K562 (cell line): ENCODE measurements at regions not wholly inside any gene's neighbourhood (a gene's known extent, or its start where the extent isn't known, plus 50 kb on each side); places are given as distances from the start of the nearest gene placed in this dataset.

ENCODE experiments used
- ATAC-seq: fragments of 200-7000 bp; cut with Tn5 transposase; 3 replicates; pipeline ENCODE4 v1.9.1; 2020; ENCODE audit warnings: moderate library complexity
- BruUV-seq: library from RNA; stranded (reverse); fragments of 400-500 nt; replicated peaks from 2 replicates; lab custom pipeline; 2021; lab: Mats Ljungman, UMichigan
- CTCF ChIA-PET: fragments of 300-600 bp; formaldehyde crosslinking; extraction: SDS; loops from one replicate; lab custom pipeline; 2021; ENCODE audit warnings: low intra/inter-chr PET ratio; lab: Yijun Ruan, JAX
- POLR2A ChIA-PET: fragments of 300-600, 350-650 bp; sonication (Branson Sonifier 250); formaldehyde crosslinking; extraction: SDS; loops from one replicate; lab custom pipeline; 2021; ENCODE audit warnings: antibody characterized with exemption, inconsistent platforms; lab: Yijun Ruan, JAX
- DNase-seq, 4 experiments: peaks; one replicate each; pipeline versions ENCODE4 v3.0.0 to v3.0.0-alpha.2; 2011 to 2018; ENCODE audit warnings: low spot score in 3 of 4, mixed read lengths in 3 of 4; ENCODE audit errors: extremely low read depth in 1 of 4
- FAIRE-seq: peaks from 2 replicates; lab custom pipeline; 2011; peaks lifted over from hg19 to GRCh38; lab: Jason Lieb, UNC
- H2AFZ ChIP-seq: 2 replicates; pipeline ENCODE4 v1.6.0; 2011; ENCODE audit warnings: low read depth, low read length, control low read depth, inconsistent platforms
- H3K27ac ChIP-seq: fragments of 200-600 bp; 3 replicates; pipeline ENCODE4 v1.8.0; 2011; ENCODE audit warnings: low read depth, mild to moderate bottlenecking, control low read depth, inconsistent platforms, low read length, moderate library complexity, mixed read lengths; ENCODE audit errors: extremely low read depth
- H3K27me3 ChIP-seq, 2 experiments: fragments of 300-600 bp in 1 of 2; 2 replicates in 1 of 2; 3 replicates in 1 of 2; pipeline versions ENCODE4 v1.6.0 to v1.8.0; 2011; ENCODE audit warnings: inconsistent platforms in 2 of 2, low read length in 2 of 2, mild to moderate bottlenecking in 1 of 2, mixed read lengths in 1 of 2, moderate library complexity in 1 of 2; ENCODE audit not compliant: control insufficient read depth in 2 of 2, insufficient read depth in 2 of 2
- H3K36me3 ChIP-seq: fragments of 300-600 bp; 3 replicates; pipeline ENCODE4 v1.8.0; 2011; ENCODE audit warnings: mild to moderate bottlenecking, low read length, inconsistent platforms; ENCODE audit not compliant: control insufficient read depth, insufficient read depth
- H3K4me1 ChIP-seq, 2 experiments: fragments of 200-600 bp in 1 of 2; replicated peaks in 1 of 2; 2 replicates in 1 of 2; 3 replicates in 1 of 2; pipeline versions ENCODE4 v1.5.1 to v1.8.0; 2011; ENCODE audit warnings: inconsistent platforms in 2 of 2, low read length in 2 of 2, mild to moderate bottlenecking in 1 of 2, mixed read lengths in 1 of 2, moderate library complexity in 1 of 2; ENCODE audit not compliant: control insufficient read depth in 2 of 2, insufficient read depth in 2 of 2
- H3K4me2 ChIP-seq: 2 replicates; pipeline ENCODE4 v1.6.1; 2011; ENCODE audit warnings: low read length, control low read depth, inconsistent platforms, mixed read lengths; ENCODE audit not compliant: insufficient read depth
- H3K4me3 ChIP-seq: fragments of 200-600 bp; sonication (generic), shearing (Covaris generic); 2 replicates; pipeline ENCODE4 v1.5.1; 2016; ENCODE audit warnings: control low read depth, inconsistent platforms
- H3K79me2 ChIP-seq: fragments of 200-600 bp; 3 replicates; pipeline ENCODE4 v1.8.0; 2011; ENCODE audit warnings: low read length, inconsistent platforms; ENCODE audit not compliant: control insufficient read depth, insufficient read depth
- H3K9ac ChIP-seq, 2 experiments: 2 replicates each; pipeline versions ENCODE4 v1.6.0 to v1.6.1; 2011; ENCODE audit warnings: low read depth in 2 of 2, low read length in 2 of 2, control low read depth in 1 of 2, inconsistent platforms in 1 of 2, mild to moderate bottlenecking in 1 of 2, mixed read lengths in 1 of 2; ENCODE audit not compliant: insufficient read depth in 1 of 2
- H3K9me1 ChIP-seq: one replicate; pipeline ENCODE4 v1.6.0; 2011; ENCODE audit warnings: inconsistent platforms, mild to moderate bottlenecking, low read length, moderate library complexity; ENCODE audit not compliant: control insufficient read depth, insufficient read depth
- H3K9me3 ChIP-seq: replicated peaks from 2 replicates; pipeline ENCODE4 v1.5.1; 2011; ENCODE audit warnings: low read depth, low read length, inconsistent platforms; ENCODE audit not compliant: control insufficient read depth, insufficient read depth
- H4K20me1 ChIP-seq: replicated peaks from 2 replicates; pipeline ENCODE4 v1.6.1; 2011; ENCODE audit warnings: low read length, inconsistent platforms, mixed read lengths; ENCODE audit not compliant: control insufficient read depth, insufficient read depth
- RAD21 ChIP-seq, 2 experiments: fragments of 250-450 bp in 1 of 2; fragments of 450-650 bp in 1 of 2; sonication (Bioruptor Pico) in 1 of 2; formaldehyde crosslinking in 1 of 2; IDR thresholded peaks in 1 of 2; conservative IDR thresholded peaks in 1 of 2; 2 replicates each; pipeline versions ENCODE4 v1.4.0 to v1.8.0; 2020 to 2022; ENCODE audit warnings: mild to moderate bottlenecking in 2 of 2, moderate library complexity in 1 of 2
- WGBS: fragments of 100-300 bp; shearing (Covaris generic); methylation state at CpG from one replicate; pipeline ENCODE4 v1.1.6; 2016; ENCODE audit warnings: low coverage, mixed read lengths; ENCODE audit not compliant: insufficient coverage; ENCODE audit errors: missing lambda C conversion rate; 5-methylcytosine and 5-hydroxymethylcytosine counted together
- in situ Hi-C: fragments of 300-500 bp; cut with MboI; formaldehyde crosslinking; loops from 4 replicates; pipeline ENCODE4 v1.15.0; 2018; ENCODE audit warnings: inconsistent platforms, mixed read lengths
- intact Hi-C: fragments of 100-400 bp; cut with micrococcal nuclease; formaldehyde crosslinking; loops from 2 replicates; pipeline ENCODE4 v1.14.2; 2022
- TF ChIP-seq, protein P1 (sequence below), 2 experiments: fragments of 450-650 bp in 1 of 2; sonication (generic) in 1 of 2; formaldehyde crosslinking in 1 of 2; IDR thresholded peaks; 2 replicates each; pipeline versions ENCODE4 v1.7.1 to v1.9.0; 2016 to 2022; ENCODE audit warnings: inconsistent platforms in 1 of 2, mild to moderate bottlenecking in 1 of 2, missing genetic modification reagents in 1 of 2

DNA sequence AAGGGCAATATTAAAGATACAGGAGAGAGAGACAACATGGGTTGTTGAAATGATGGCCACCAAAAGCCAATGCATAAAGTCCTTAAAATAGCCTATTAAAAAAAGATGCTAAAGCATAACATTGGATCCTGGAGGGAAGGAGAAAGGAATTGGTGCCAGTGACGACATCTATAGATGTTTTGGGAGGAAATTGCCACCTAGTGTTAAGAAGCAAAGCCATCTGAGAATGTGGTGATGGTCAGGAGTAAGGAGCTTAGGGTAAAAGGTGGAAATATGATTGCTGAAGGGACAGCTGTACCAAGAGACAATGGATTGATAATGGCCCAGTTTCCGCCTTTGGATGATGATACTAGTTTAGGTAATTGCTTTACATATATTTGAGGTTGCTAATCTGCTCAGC is 85.1 kb downstream of the TMEM30B start:
- ChIA-PET CTCF (interaction anchor here (1.2 kb wide), 1 partner anchor 571 kb away, joined by 3 read pairs; no protein-coding TSS in a partner anchor), POLR2A (no interaction called here)
- in situ Hi-C loops, result no loop called here

More for the DNA sequence above, 85.1 kb downstream of the TMEM30B start:
- 0% methylated on average over 2 of the region's 2 CpGs for WGBS
- no peaks in the 10 kb centered on the region for H3K9me1 ChIP-seq
- intact Hi-C loops, result loop anchor here (5.0 kb wide), 1 partner anchor 569 kb away; no protein-coding TSS in a partner anchor
- H3K4me1 ChIP-seq, result no peaks in the 10 kb centered on the region
- no peak overlapping the region for H3K27ac ChIP-seq
- BruUV-seq, result no TSS peak
- FAIRE-seq (no peak), DNase-seq (no peak), ATAC-seq (no peak)
- H3K9me3 ChIP-seq, result no peaks in the 10 kb centered on the region
- no peaks in the 10 kb centered on the region for H3K27me3 ChIP-seq
- H2AFZ ChIP-seq, result no peak overlapping the region
- H3K4me2 ChIP-seq, result no peak overlapping the region
- H3K9ac ChIP-seq, result no peak overlapping the region
- no peaks in the 10 kb centered on the region for H3K79me2 ChIP-seq
- no peak overlapping the region for H3K4me3 ChIP-seq
- TF ChIP-seq, protein P1, sequence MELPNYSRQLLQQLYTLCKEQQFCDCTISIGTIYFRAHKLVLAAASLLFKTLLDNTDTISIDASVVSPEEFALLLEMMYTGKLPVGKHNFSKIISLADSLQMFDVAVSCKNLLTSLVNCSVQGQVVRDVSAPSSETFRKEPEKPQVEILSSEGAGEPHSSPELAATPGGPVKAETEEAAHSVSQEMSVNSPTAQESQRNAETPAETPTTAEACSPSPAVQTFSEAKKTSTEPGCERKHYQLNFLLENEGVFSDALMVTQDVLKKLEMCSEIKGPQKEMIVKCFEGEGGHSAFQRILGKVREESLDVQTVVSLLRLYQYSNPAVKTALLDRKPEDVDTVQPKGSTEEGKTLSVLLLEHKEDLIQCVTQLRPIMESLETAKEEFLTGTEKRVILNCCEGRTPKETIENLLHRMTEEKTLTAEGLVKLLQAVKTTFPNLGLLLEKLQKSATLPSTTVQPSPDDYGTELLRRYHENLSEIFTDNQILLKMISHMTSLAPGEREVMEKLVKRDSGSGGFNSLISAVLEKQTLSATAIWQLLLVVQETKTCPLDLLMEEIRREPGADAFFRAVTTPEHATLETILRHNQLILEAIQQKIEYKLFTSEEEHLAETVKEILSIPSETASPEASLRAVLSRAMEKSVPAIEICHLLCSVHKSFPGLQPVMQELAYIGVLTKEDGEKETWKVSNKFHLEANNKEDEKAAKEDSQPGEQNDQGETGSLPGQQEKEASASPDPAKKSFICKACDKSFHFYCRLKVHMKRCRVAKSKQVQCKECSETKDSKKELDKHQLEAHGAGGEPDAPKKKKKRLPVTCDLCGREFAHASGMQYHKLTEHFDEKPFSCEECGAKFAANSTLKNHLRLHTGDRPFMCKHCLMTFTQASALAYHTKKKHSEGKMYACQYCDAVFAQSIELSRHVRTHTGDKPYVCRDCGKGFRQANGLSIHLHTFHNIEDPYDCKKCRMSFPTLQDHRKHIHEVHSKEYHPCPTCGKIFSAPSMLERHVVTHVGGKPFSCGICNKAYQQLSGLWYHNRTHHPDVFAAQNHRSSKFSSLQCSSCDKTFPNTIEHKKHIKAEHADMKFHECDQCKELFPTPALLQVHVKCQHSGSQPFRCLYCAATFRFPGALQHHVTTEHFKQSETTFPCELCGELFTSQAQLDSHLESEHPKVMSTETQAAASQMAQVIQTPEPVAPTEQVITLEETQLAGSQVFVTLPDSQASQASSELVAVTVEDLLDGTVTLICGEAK (IDR thresholded peaks at IDR 0.05), result no peak
- TF ChIP-seq, protein P1 (CRISPR knock-in tag; IDR thresholded peaks at IDR 0.05), result no peak
- 0 out of 4 replicates have a peak, but pooled peaks of 1 of the 2 experiments have one; percentile 7 for TF ChIP-seq RAD21 (CRISPR knock-in tag; conservative IDR thresholded peaks at IDR 0.05 in 1 of 2, IDR thresholded peaks at IDR 0.05 in 1 of 2)
- H3K36me3 ChIP-seq, result no peaks in the 10 kb centered on the region
- H4K20me1 ChIP-seq, result no peaks in the 10 kb centered on the region
